Astrocyte of the hippocampus (primary cell): ENCODE measurements at regions not wholly inside any gene's neighbourhood (a gene's known extent, or its start where the extent isn't known, plus 50 kb on each side); places are given as distances from the start of the nearest gene placed in this dataset.
"Not testable (repeated sequence)": the region's sequence is repeated elsewhere in the genome, so short reads cannot be mapped to it uniquely, and the experiment has no call there.

Source experiments
- DNase-seq: peaks from one replicate; pipeline ENCODE4 v3.0.0; 2011; ENCODE audit warnings: low read depth, low spot score

- peak; percentile 30 for DNase-seq
These were observed 85.5 kb downstream of the APIP start for GRCh38 chr11:34830648-34831047.

- DNase-seq, result no peak
These were observed 86.1 kb downstream of the APIP start for GRCh38 chr11:34830035-34830434.

- no peak for DNase-seq
These were observed 89.0 kb downstream of the APIP start for GRCh38 chr11:34827228-34827627.

- DNase-seq, result no peak
These were observed 89.8 kb downstream of the APIP start for GRCh38 chr11:34826384-34826726.

DNA sequence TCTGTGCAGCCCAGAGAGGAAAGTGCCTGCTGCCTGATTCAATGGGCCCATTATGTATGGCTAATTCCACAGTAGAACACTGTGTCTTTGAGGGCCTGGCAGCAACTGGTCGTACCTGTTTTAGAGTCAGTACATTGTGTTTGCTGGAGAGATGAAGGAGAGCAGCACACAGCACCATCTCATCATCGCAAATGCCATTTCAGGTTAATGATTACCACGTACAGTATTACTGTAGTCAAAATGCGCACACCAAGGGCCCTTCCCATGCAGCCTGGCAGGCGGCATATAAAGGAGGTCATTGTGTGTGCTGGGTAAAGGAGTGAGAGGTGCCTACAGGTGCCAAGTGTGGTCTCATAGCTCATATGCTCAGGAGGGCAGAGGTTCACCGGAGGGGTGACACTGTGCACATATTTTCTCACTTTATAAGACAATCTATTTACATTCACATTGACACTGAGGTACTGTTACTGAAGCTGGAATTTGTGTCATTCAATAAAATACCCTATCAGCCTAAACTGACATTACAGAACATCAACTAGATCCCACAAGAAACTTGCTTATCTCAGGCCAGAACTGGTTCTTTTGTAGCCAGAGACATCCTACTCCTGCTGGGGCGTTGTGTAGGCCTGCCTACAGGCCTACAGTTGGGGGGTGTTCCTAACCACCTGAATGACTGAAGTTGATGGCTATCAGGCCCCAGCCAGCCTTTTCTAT is 90.4 kb downstream of the APIP start:
- no peak for DNase-seq

- DNase-seq, result no peak
These were observed 90.9 kb downstream of the APIP start for GRCh38 chr11:34825315-34825669.

DNA sequence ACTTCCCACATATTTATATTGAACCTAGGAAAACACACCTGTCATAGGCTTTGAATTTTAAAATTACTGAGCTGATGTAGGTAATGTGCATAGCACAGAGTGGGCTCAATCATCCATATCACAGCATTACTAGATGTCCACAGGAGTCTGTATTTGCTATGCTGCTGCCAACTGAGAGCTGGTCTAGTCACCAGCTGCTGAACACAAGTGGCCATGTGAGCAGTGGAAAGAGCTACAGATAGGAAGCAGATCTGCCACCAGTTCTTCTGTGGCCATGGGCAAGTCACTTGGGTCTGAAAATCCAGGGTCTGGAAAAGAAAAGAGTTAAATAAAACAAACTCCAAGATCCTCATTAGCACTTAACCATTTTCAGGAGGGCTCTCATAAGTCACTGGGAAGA is 91.8 kb downstream of the APIP start:
- DNase-seq, result no peak

GRCh38 chr11:34823639-34824038 is 92.5 kb downstream of the APIP start:
- DNase-seq, result no peak

DNA sequence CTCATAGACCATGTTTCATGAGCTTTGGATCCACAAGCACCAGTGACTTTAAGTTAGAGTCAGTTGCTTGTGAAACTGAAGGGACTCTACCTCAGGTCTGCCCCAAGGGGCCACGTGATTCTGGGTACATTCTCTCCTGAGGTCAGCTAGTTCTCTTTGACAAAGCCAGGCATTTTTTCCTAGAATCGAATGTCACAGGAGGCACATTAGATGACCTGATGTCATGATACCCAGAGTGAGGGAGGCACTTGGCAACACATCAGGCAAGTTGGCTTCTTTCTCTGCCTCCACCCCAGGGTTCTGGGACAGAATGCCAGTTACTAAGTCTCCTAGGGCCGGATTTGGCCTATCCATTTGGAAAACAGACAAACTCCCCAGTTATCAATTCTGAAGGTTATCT is 93.0 kb downstream of the APIP start:
- DNase-seq, result no peak

DNA sequence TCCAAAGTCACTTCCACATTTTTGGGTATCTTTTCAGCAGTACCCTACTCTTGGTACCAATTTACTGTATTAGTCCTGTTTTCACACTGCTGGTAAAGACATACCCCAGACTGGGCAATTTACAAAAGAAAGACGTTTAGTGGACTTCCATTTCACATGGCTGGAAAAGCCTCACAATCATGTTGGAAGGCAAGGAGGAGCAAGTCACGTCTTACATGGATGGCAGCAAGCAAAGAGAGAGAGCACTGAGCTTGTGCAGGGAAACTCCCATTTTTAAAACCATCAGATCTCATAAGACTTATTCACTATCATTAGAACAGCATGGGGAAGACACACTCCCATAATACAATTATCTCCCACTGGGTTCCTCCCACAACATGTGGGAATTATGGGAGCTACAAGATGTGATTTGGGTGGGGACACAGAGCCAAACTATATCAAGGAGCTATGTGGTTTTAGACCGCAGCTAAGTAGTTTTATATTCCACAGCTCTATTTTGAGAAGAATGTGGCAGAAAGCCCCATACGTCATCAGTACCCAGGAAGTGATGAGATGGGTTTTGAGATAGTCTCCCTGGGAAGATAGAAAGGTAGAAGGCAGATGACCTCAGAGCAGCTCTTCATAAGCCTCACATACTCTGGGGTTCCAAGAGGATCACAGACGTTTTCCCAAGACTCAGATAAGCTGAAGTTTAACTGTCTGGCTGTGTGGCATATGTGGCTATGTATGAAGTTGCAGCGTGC is 96.3 kb downstream of the APIP start:
- no peak for DNase-seq

- DNase-seq, result not testable (repeated sequence)
These were observed 98.4 kb downstream of the APIP start for GRCh38 chr11:34817812-34818211.

DNA sequence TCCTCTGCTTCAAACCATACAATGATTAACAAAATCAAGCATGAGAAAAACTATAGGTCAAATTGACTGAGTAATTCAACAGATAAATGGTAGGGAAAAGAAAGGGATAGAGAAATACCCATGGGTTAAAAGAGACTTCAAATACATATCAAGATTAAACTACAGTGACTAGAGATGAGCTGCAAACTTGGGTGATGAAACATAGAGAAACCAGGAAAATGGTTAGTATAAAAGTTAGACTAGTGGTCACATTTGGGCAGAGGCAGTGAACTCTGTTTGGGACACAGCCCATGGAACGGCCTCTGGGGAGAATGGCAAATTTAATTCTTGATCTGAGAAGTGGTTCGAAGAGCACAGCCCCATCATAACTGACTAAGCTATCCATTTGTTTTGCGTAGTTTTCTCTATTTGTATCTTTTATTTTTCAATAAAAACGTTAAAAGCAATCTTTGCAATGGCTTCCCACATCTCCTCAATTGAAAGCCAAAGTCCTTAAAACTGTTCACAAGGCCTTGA is 99.4 kb downstream of the APIP start:
- no peak for DNase-seq

DNA sequence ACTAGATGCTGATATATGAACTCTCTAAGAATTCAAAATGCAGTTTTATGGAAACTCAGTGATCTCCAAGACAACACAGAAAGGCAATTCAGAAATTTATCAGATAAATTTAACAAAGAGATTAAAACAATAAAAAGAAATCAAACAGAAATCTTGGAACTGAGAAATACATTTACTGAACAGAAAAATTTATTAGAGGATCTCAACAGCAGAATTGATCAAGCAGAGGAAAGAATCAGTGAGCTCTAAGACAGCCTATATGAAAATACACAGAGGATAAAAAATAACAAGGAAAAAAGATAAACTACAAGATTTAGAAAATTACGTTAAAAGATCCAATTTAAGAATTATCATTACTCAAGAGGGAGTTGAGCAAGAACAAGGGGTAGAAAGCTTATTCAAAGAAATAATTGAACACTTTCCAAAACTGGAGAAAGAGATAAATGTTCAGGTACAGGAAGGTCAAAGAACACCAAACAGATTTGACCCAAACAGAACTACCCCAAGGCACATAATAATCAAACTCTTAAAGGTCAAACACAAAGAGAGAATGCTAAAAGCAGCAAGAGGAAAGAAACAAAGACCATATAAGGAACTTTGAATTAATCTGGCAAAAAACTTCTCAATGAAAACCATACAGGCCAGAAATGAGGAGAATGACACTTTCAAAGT is 103.1 kb downstream of the APIP start:
- DNase-seq, result no peak

DNA sequence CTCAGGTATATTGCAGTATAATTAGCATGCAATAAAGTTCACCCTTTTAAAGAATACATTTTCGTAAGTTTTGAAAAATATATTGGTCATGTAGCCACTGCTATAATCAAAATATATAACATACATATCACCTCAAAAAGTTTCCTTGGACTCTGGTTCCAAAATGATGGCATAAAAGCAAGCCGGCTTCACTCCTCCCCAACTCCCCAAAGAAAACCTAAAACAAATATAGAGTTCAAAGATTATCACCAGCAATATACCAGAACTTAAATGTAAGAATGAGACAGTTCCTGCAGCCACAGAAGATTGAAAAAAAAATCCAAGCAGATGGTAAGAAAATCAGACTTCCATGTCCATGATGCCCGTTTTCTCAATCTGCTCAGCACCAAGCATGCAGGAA is 104.3 kb downstream of the APIP start:
- no peak for DNase-seq

DNA sequence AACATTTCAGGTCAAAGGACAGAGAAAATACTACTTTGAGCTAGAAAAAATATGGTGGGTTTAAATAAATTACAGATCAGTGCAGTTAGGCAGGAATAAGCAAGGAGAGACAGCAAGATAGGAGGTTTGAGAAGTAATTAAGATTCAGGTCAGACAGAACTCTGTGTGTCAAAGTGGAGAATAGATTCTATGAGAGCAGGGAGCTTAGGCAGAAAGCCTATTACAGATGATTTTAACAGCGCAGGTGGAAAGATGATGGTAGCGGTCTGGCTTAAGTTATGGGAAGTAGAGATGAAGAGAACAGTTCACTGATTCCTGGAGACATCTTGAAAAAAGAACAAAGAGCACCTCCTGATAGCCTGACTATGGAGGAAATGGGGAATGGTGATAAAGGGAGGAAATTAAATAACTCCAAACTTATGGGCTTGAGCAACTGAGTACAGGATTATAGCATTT is 106.0 kb downstream of the APIP start:
- DNase-seq, result no peak

GRCh38 chr11:34809191-34810106 is 106.7 kb downstream of the APIP start:
- no peak for DNase-seq

DNA sequence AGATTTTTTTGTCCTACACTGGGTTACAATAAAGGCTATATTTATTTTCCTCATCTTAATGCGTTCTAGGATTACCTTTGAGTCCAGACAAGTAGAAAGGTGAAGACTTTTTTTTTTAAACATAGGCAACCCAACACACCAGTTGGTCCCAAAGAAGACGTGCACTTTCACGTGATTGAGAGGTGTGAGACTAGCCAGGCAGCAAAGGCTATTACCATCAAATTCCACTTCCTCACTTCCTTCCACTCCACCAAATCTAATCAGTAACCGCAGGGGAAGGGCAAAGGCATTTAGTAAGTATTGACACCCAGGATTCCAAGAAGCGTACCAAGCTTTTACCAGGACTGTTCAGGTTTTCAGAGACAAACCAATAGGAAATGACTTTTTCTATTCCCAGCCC is 109.3 kb downstream of the APIP start:
- no peak for DNase-seq

DNA sequence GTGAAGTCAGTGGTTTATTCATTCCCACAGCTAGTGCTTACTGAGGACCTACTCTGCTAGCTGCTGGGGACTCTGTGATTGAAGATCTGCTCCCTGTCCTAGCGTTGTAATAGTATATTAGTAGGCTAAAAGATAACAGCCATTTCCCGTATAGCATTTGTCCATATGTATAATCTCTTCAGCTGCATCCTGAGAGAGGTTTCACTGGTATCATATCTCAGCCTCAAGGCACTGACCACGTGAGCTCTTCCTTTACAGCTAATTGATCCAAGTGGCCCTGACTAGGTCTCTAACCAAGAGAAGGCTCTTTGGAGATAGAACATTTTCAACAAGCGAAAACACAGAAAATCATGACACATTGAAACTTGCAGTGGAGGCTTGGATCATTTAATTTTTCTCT is 110.2 kb downstream of the APIP start:
- DNase-seq, result no peak

DNA sequence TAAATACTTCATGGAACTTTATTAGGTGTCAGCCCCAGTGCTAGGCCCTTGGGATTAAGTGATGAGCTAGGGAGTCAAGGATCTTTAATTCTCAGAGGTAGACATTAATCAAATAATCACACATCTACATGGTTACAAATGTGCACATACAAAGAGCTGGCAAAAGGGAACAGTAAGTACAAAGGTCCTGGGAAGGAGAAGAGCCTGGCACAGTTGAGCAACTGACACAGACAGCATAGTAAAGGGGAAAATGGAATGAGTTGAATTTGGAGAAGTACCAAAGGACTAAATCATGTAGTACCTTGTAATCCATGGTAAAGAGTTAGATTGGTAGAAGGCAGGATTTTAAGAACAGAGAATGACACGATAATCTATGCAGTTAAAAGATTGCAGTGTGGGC is 116.3 kb downstream of the APIP start:
- no peak for DNase-seq

- DNase-seq, result no peak
These were observed 117.2 kb downstream of the APIP start for GRCh38 chr11:34798985-34799384.

DNA sequence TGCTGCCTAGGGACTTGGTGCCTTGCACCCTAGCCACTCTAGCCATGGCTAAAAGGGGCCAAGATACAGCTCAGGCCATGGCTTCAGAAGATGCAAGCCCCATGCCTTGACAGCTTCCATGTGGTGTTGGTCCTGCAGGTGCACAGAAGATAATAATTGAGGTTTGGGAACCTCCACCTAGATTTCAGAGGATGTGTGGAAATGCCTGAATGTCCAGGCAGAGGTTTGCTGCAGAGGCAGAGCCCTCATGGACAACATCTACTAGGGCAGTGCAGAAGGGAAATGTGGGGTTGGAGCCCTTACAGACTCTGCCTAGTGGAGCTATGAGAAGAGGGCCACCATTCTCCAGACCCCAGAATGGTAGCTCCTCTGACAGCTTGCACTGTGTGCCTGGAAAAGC is 118.7 kb downstream of the APIP start:
- DNase-seq, result not testable (repeated sequence)

GRCh38 chr11:34795641-34796040 is 120.5 kb downstream of the APIP start:
- no peak for DNase-seq
